Mucosa of descending colon (tissue), 3 donors: ENCODE measurements at regions not wholly inside any gene's neighbourhood (a gene's known extent, or its start where the extent isn't known, plus 50 kb on each side); places are given as distances from the start of the nearest gene placed in this dataset.

Source experiments
- ATAC-seq: fragments of 200-7000 bp; cut with Tn5 transposase; one replicate; pipeline ENCODE4 v1.9.1; 2020; ENCODE audit warnings: mild to moderate bottlenecking, moderate library complexity
- DNase-seq, 3 donors: peaks; one replicate each; pipeline ENCODE4 v3.0.0-alpha.2; 2020
- H3K36me3 ChIP-seq: fragments of 200-600 bp; one replicate; pipeline ENCODE4 v1.8.0; 2021; ENCODE audit warnings: low read depth, mild to moderate bottlenecking
- H3K4me1 ChIP-seq: fragments of 200-600 bp; one replicate; pipeline ENCODE4 v1.8.0; 2021; ENCODE audit warnings: low read depth, mild to moderate bottlenecking
- H3K4me3 ChIP-seq: fragments of 200-600 bp; one replicate; pipeline ENCODE4 v1.8.0; 2021; ENCODE audit warnings: mild to moderate bottlenecking
- H3K9me3 ChIP-seq: fragments of 200-600 bp; one replicate; pipeline ENCODE4 v1.8.0; 2021; ENCODE audit warnings: mild to moderate bottlenecking
- intact Hi-C, 2 donors: fragments of 100-400 bp; cut with DNase I in 1 of 2; cut with micrococcal nuclease in 1 of 2; formaldehyde crosslinking; loops; one replicate each; pipeline versions ENCODE4 v1.11.0 to v1.11.1; 2022; cut with DNase I, micrococcal nuclease
- TF ChIP-seq, protein P1 (sequence below): fragments of 200-600 bp; IDR thresholded peaks from one replicate; pipeline ENCODE4 v1.8.0; 2022; ENCODE audit warnings: antibody characterized with exemption, mild to moderate bottlenecking
- donor health status: DM: no; HTN: no; CAD: no; lungs with moderate emphysema.
- donor health status: DM: no; HTN: no; CAD: no.
- donor health status: DM: no; HTN: yes; CAD: no.

DNA sequence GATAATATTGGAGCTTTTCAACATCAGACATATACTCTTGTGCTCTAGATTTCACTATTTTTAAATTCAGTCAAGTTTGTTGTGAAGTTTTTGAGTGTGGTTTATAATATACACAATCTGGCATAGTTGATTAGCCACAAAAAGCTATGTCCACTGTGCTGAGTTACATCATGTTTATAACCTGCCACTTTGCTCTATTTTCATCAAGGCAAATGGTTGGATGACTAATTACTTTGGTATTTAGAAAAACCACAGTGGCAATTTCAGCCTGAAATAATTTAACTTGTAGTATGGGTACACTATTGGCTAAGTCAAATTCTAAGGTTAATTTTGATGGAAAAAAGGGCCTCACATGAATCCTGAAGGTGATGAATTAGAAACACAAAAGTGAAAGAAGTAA is 262.6 kb downstream of the C4orf33 start:
- Histone ChIP-seq H3K36me3 (no peaks in the 10 kb centered on the region), H3K4me1 (no peaks in the 10 kb centered on the region), H3K4me3 (no peak overlapping the region), H3K9me3 (no peaks in the 10 kb centered on the region)
- intact Hi-C loops: no loop called here
- TF ChIP-seq, protein P1, sequence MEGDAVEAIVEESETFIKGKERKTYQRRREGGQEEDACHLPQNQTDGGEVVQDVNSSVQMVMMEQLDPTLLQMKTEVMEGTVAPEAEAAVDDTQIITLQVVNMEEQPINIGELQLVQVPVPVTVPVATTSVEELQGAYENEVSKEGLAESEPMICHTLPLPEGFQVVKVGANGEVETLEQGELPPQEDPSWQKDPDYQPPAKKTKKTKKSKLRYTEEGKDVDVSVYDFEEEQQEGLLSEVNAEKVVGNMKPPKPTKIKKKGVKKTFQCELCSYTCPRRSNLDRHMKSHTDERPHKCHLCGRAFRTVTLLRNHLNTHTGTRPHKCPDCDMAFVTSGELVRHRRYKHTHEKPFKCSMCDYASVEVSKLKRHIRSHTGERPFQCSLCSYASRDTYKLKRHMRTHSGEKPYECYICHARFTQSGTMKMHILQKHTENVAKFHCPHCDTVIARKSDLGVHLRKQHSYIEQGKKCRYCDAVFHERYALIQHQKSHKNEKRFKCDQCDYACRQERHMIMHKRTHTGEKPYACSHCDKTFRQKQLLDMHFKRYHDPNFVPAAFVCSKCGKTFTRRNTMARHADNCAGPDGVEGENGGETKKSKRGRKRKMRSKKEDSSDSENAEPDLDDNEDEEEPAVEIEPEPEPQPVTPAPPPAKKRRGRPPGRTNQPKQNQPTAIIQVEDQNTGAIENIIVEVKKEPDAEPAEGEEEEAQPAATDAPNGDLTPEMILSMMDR: no peak
- ATAC-seq (no peak), DNase-seq (no peak)

DNA sequence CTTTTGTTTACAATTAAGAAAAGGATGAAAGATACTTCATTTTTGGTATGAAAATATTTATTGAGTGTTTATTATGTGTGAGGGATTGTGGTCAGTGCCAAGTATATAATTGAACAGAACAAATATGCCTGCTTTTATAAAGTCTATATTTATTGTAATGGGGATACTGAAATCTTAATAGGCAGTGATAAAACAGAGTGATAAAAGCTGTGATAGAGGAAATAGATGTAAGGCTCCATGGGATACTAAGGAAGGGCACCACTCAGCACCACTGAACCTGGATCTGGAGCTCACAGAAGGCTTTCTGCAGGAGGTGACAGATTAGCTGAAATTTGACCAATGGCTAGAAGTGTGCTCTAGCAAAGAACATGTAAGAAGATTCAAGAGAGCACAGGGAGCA is 263.5 kb downstream of the C4orf33 start:
- Histone ChIP-seq H3K36me3 (no peaks in the 10 kb centered on the region), H3K9me3 (no peaks in the 10 kb centered on the region), H3K4me1 (no peaks in the 10 kb centered on the region), H3K4me3 (no peak overlapping the region)
- DNase-seq (no peak), ATAC-seq (no peak)
- TF ChIP-seq, protein P1: no peak
- intact Hi-C loops: no loop called here

DNA sequence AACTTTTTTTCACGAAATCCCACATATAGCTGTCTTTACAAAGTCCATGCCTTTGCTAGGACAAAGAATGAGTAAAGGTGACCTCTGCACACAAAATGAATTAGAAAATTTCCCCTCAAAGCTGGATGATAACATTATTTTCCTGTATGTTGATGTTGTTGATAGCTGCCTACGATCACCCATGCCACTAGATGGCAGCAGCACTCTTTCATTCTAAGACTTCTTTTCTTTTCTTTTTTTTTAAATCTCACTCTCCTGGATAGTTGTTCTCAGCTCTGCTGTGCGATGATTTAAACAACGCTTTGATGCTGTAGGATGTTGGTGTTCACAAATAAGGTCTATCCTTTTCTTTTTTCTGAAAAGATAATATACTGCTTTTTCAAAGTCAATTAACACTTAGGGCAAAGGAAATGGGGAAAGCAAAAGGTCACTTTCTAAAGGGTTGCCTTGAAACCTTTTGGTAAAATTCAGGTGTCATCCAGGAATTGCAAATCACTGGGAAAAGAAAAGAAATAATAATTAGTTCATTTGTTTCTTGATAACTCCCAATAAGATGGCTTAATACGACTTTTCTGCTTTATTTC is 266.8 kb downstream of the C4orf33 start:
- peak in 1 of 3 donors; percentile 78 for DNase-seq
- Histone ChIP-seq H3K4me1 (no peaks in the 10 kb centered on the region), H3K4me3 (no peak overlapping the region), H3K9me3 (no peaks in the 10 kb centered on the region), H3K36me3 (no peaks in the 10 kb centered on the region)
- peak; percentile 67 for ATAC-seq
- TF ChIP-seq, protein P1: peak; percentile 73
- intact Hi-C loops: loop anchor here in 1 of 2 donors (10.0 kb wide), 1 partner anchor 282 kb away; no protein-coding TSS in a partner anchor

DNA sequence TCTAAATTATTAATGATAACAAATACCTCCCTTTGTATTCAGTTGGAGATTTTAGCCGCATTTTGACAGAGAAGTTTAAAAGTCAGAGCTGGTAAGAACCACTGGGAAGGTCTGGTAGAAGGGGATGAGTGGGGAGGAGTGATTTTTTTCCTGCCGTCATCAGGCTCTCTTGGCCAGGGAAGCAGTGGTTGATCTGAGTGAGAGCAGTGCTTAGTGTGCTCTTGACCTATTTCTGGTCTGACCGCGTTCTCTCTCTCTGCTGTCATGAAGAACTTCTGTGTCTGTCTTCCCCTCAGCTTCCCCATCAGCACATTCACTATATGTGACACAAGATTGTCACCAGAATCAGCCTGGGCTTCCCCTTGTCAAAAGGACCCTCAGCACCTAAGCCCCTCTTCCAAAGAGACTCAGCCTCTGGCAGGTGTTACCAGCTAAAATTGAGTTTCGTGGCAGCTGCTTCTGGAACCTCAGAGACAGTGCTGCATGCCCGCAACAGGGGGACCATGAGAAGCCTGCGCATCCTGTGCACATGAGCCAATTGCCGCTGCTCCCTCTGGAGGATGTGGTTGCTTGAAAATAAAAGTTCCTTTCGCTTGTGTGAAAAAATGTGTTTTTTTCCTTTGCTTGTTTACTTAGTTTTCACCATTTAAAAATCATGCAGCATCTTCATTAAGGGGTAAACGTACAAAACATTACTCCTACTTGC is 268.9 kb downstream of the C4orf33 start:
- TF ChIP-seq, protein P1: no peak
- DNase-seq (no peak), ATAC-seq (no peak)
- no peaks in the 10 kb centered on the region for H3K4me1 ChIP-seq
- H3K4me3 ChIP-seq: no peak overlapping the region
- H3K9me3 ChIP-seq: no peaks in the 10 kb centered on the region
- intact Hi-C loops: loop anchor here (5.0 to 10.0 kb wide), 2 partner anchors 272 to 280 kb away; no protein-coding TSS in a partner anchor
- H3K36me3 ChIP-seq: no peaks in the 10 kb centered on the region

DNA sequence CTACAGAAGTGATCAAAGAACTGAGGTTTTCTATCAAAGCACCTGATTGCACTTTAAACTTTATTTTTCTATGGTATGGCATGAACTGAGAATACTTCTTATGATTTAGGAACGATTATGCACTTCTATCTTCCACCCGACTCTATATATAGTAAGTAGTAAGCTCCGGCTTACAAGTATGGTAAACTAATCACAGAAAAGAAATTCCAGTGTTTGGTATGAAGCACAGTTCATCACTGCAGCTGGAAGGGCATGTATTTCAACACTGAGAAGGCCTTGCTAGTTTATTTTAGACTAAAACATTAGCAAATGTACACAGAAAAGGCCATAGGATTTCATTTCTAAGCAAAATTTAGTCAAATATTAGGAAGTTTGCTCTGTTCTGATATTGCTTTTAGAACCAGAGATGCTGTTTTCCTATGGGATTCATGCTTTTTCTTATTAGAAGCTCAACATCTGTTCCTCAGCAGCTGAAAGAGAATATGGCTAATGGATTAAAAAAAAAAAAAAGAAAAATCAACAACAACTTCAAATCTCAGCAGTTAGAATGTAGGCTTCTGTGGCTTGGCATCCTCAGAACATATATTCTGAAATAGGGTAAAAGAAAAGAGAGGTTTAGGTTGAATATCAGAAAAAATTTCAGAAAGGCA is 273.5 kb downstream of the C4orf33 start:
- Histone ChIP-seq H3K4me3 (no peak overlapping the region), H3K4me1 (no peaks in the 10 kb centered on the region), H3K36me3 (no peaks in the 10 kb centered on the region), H3K9me3 (no peaks in the 10 kb centered on the region)
- intact Hi-C loops: loop anchor here (5.0 to 10.0 kb wide), 2 partner anchors 268 to 275 kb away; no protein-coding TSS in a partner anchor
- DNase-seq (no peak), ATAC-seq (no peak)
- TF ChIP-seq, protein P1: no peak
